ENCODE measurements at regions not wholly inside any gene's neighbourhood (a gene's known extent, or its start where the extent isn't known, plus 50 kb on each side); places are given as distances from the start of the nearest gene placed in this dataset.
A peak's percentile ranks its signal among the peaks of the same experiment; 100 is the strongest.

- TF ChIP-seq ZFX (IDR thresholded peaks at IDR 0.05; ENCODE audit: borderline replicate concordance), result no peak
- TF ChIP-seq, protein P1, sequence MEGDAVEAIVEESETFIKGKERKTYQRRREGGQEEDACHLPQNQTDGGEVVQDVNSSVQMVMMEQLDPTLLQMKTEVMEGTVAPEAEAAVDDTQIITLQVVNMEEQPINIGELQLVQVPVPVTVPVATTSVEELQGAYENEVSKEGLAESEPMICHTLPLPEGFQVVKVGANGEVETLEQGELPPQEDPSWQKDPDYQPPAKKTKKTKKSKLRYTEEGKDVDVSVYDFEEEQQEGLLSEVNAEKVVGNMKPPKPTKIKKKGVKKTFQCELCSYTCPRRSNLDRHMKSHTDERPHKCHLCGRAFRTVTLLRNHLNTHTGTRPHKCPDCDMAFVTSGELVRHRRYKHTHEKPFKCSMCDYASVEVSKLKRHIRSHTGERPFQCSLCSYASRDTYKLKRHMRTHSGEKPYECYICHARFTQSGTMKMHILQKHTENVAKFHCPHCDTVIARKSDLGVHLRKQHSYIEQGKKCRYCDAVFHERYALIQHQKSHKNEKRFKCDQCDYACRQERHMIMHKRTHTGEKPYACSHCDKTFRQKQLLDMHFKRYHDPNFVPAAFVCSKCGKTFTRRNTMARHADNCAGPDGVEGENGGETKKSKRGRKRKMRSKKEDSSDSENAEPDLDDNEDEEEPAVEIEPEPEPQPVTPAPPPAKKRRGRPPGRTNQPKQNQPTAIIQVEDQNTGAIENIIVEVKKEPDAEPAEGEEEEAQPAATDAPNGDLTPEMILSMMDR (IDR thresholded peaks at IDR 0.05), result no peak
- no peak overlapping the region for H3K27ac ChIP-seq
Observed at GRCh38 chr3:24751020-24751419, 256.4 kb upstream of the THRB start.

GRCh38 chr3:24756101-24756888 lies 261.6 kb upstream of the THRB start:
- TF ChIP-seq, protein P1 (IDR thresholded peaks at IDR 0.05), result no peak
- no peak for TF ChIP-seq ZFX (IDR thresholded peaks at IDR 0.05; ENCODE audit: borderline replicate concordance)
- H3K27ac ChIP-seq, result no peak overlapping the region

DNA sequence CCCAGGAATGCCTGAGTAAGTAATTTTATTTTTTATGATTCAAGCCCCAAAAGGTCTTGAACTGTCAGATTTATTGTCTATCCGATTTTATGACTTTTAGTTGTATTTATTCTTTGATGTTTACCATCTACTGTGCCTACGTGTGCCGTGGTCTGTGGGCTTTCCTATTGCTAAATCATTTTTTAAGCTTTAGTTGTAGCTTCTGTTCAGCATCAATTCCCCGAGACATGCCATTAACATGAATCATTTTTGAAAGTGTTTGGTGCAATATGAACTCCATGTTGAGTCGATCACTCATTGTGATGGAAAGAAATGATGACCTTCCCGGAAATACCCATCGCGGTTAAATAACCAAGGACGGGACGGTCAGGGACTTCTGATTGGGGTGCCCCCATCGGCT lies 268.7 kb upstream of the THRB start:
- no peak for TF ChIP-seq ZFX (IDR thresholded peaks at IDR 0.05; ENCODE audit: borderline replicate concordance)
- TF ChIP-seq, protein P1 (IDR thresholded peaks at IDR 0.05), result no peak
- H3K27ac ChIP-seq, result no peak overlapping the region

GRCh38 chr3:24764236-24764915 lies 269.7 kb upstream of the THRB start:
- no peak for TF ChIP-seq ZFX (IDR thresholded peaks at IDR 0.05; ENCODE audit: borderline replicate concordance)
- H3K27ac ChIP-seq, result no peak overlapping the region

GRCh38 chr3:24765399-24765798 lies 270.7 kb upstream of the THRB start:
- no peak overlapping the region for H3K27ac ChIP-seq
- TF ChIP-seq, protein P1 (IDR thresholded peaks at IDR 0.05), result no peak
- TF ChIP-seq ZFX (IDR thresholded peaks at IDR 0.05; ENCODE audit: borderline replicate concordance), result no peak

GRCh38 chr3:24769918-24770317 lies 275.3 kb upstream of the THRB start:
- TF ChIP-seq, protein P1 (IDR thresholded peaks at IDR 0.05), result no peak
- no peak for TF ChIP-seq ZFX (IDR thresholded peaks at IDR 0.05; ENCODE audit: borderline replicate concordance)
- H3K27ac ChIP-seq, result no peak overlapping the region

GRCh38 chr3:24773798-24774197 lies 279.1 kb upstream of the THRB start:
- no peak overlapping the region for H3K27ac ChIP-seq
- no peak for TF ChIP-seq ZFX (IDR thresholded peaks at IDR 0.05; ENCODE audit: borderline replicate concordance)
- TF ChIP-seq, protein P1 (IDR thresholded peaks at IDR 0.05), result peak; percentile 92
